Fibroblast of the aortic adventitia (primary cell): ENCODE measurements at regions not wholly inside any gene's neighbourhood (a gene's known extent, or its start where the extent isn't known, plus 50 kb on each side); places are given as distances from the start of the nearest gene placed in this dataset.
A peak's percentile ranks its signal among the peaks of the same experiment; 100 is the strongest.

Experiments
- DNase-seq: peaks from one replicate; pipeline ENCODE4 v3.0.0-alpha.2; 2010; ENCODE audit warnings: low read depth
- H3K4me3 ChIP-seq: 2 replicates; pipeline ENCODE4 v1.5.1; 2011; ENCODE audit warnings: low read depth, mild to moderate bottlenecking, control low read depth, low read length, moderate library complexity
- CTCF ChIP-seq: IDR thresholded peaks from 2 replicates; pipeline ENCODE4 v1.5.1; 2011; ENCODE audit warnings: mild to moderate bottlenecking, low read length, control low read depth, inconsistent platforms; ENCODE audit not compliant: insufficient read depth

GRCh38 chr15:62497356-62497755 is 332.3 kb upstream of the C2CD4B start:
- no peak for TF ChIP-seq CTCF
- peak; percentile 33 for DNase-seq
- H3K4me3 ChIP-seq = no peak overlapping the region

GRCh38 chr15:62498278-62498677 is 333.2 kb upstream of the C2CD4B start:
- no peak overlapping the region for H3K4me3 ChIP-seq
- no peak for DNase-seq
- TF ChIP-seq CTCF = no peak

GRCh38 chr15:62498712-62499111 is 333.6 kb upstream of the C2CD4B start:
- H3K4me3 ChIP-seq = no peak overlapping the region
- no peak for TF ChIP-seq CTCF
- DNase-seq = no peak

- DNase-seq = no peak
- H3K4me3 ChIP-seq = no peak overlapping the region
- no peak for TF ChIP-seq CTCF
Observed at GRCh38 chr15:62500325-62500724, 335.2 kb upstream of the C2CD4B start.

- no peak overlapping the region for H3K4me3 ChIP-seq
- no peak for TF ChIP-seq CTCF
- no peak for DNase-seq
Observed at GRCh38 chr15:62502451-62502850, 337.4 kb upstream of the C2CD4B start.

GRCh38 chr15:62503451-62503850 is 338.4 kb upstream of the C2CD4B start:
- H3K4me3 ChIP-seq = no peak overlapping the region
- no peak for TF ChIP-seq CTCF
- DNase-seq = peak; percentile 67

- no peak for TF ChIP-seq CTCF
- no peak overlapping the region for H3K4me3 ChIP-seq
- peak; percentile 84 for DNase-seq
Observed at GRCh38 chr15:62505762-62506161, 340.7 kb upstream of the C2CD4B start.
